ENCODE measurements at regions not wholly inside any gene's neighbourhood (a gene's known extent, or its start where the extent isn't known, plus 50 kb on each side); places are given as distances from the start of the nearest gene placed in this dataset.
"Not testable (repeated sequence)": the region's sequence is repeated elsewhere in the genome, so short reads cannot be mapped to it uniquely, and the experiment has no call there.

GRCh38 chr9:80994892-80995291 is 694.5 kb downstream of the TLE1 start:
- TF ChIP-seq, protein P1, sequence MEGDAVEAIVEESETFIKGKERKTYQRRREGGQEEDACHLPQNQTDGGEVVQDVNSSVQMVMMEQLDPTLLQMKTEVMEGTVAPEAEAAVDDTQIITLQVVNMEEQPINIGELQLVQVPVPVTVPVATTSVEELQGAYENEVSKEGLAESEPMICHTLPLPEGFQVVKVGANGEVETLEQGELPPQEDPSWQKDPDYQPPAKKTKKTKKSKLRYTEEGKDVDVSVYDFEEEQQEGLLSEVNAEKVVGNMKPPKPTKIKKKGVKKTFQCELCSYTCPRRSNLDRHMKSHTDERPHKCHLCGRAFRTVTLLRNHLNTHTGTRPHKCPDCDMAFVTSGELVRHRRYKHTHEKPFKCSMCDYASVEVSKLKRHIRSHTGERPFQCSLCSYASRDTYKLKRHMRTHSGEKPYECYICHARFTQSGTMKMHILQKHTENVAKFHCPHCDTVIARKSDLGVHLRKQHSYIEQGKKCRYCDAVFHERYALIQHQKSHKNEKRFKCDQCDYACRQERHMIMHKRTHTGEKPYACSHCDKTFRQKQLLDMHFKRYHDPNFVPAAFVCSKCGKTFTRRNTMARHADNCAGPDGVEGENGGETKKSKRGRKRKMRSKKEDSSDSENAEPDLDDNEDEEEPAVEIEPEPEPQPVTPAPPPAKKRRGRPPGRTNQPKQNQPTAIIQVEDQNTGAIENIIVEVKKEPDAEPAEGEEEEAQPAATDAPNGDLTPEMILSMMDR (IDR thresholded peaks at IDR 0.05; ENCODE audit: low read depth, low read length, missing control alignments), result no peak
- DNase-seq (ENCODE audit: low read depth), result no peak

DNA sequence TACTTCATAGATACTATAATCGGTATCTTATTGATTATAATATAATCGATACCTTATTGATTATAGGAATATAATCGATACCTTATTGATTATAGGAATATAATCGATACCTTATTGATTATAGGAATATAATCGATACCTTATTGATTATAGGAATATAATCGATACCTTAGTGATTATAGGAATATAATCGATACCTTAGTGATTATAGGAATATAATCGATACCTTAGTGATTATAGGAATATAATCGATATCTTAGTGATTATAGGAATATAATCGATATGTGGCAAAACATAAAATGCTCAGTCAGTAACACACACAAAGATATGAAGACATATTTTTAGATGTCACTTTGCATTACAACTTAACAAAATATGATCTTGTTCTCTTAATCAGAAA is 703.8 kb downstream of the TLE1 start:
- H3K4me3 ChIP-seq (ENCODE audit: low read depth, low read length); DNase-seq (ENCODE audit: low read depth): not testable (repeated sequence)

More at GRCh38 chr9:80994892-80995291, 694.5 kb downstream of the TLE1 start:
- H3K4me3 ChIP-seq (ENCODE audit: low read depth, low read length), result no peak overlapping the region

DNA sequence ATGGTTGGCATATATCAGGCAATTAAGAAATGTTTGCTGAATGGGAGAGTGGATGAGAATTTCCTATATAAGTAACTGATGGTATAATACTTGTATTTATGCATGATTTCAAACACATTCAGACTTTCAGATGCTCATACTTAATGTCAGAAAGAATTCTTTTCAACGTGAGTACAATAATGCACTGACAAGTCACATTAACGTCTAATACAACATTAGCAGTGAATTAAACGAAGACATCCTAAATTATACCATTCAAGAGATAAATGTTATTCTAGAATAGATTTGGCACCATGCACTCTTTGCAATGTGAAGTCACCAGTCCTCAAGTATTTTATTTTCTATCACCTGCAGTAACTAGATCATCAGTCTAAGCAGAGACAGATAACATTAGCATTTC is 712.9 kb downstream of the TLE1 start:
- H3K4me3 ChIP-seq (ENCODE audit: low read depth, low read length), result no peak overlapping the region
- DNase-seq (ENCODE audit: low read depth), result no peak
- TF ChIP-seq, protein P1 (IDR thresholded peaks at IDR 0.05; ENCODE audit: low read depth, low read length, missing control alignments), result no peak

DNA sequence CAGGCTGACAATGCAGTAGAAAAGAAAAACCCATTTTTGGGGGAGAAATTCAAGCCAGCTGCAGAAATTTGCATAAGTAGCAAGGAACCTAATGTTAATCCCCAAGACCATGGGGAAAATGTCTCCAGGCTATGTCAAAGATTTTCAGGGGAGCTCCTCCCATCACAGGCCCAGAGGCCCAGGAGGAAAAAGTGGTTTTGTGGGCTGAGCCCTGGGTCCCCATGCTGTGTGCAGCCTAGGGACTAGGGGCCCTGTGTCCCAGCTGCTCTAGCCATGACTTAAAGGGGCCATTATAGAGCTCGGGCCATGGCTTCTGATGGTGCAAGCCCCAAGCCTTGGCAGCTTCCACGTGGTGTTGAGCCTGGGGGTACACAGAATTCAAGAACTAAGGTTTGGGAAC is 719.0 kb downstream of the TLE1 start:
- H3K4me3 ChIP-seq (ENCODE audit: low read depth, low read length); DNase-seq (ENCODE audit: low read depth): not testable (repeated sequence)

GRCh38 chr9:80968611-80969010 is 720.7 kb downstream of the TLE1 start:
- DNase-seq (ENCODE audit: low read depth), result no peak
- TF ChIP-seq, protein P1 (IDR thresholded peaks at IDR 0.05; ENCODE audit: low read depth, low read length, missing control alignments), result no peak
- no peak overlapping the region for H3K4me3 ChIP-seq (ENCODE audit: low read depth, low read length)

DNA sequence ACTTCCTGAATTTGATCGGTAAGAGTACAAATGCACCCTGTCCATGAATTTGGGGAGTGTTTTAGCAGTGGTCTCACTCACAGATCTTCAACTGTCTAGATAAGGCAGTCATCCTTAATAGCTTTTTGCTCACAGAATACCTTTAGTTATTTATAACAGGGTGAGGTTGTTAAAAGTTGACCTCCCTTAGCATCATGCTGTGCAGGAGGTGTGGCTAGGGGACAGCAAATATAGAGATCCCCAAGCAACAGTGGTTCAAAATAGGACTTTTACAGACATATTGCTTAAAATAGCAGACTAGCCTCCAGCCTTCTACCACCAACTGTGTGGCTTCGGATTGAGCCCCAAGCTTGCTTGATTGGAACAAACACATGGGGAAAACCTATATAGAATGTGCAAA is 724.4 kb downstream of the TLE1 start:
- TF ChIP-seq, protein P1 (IDR thresholded peaks at IDR 0.05; ENCODE audit: low read depth, low read length, missing control alignments), result no peak
- H3K4me3 ChIP-seq (ENCODE audit: low read depth, low read length), result no peak overlapping the region
- DNase-seq (ENCODE audit: low read depth), result no peak

DNA sequence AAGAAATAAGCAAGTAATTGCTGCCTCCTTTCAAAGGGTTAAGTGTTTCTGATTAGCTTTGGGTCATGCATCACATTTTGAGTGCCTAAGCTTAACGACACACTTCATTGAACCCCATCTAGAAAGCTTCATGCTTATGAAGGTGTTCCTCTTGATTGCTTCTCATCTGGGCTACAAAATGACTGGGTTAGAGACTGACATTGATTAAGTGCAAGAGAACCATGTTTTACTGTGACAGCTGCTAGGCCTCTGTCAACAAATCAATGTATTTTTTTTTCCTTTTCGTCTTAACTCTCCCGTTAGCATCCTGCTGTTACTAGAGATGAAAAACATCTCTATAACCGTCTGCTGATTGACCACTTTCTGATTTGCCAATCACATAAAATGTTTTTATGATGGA is 725.0 kb downstream of the TLE1 start:
- TF ChIP-seq, protein P1 (IDR thresholded peaks at IDR 0.05; ENCODE audit: low read depth, low read length, missing control alignments), result no peak
- no peak overlapping the region for H3K4me3 ChIP-seq (ENCODE audit: low read depth, low read length)
- DNase-seq (ENCODE audit: low read depth), result no peak

GRCh38 chr9:80957801-80958200 is 731.5 kb downstream of the TLE1 start:
- TF ChIP-seq, protein P1 (IDR thresholded peaks at IDR 0.05; ENCODE audit: low read depth, low read length, missing control alignments), result no peak
- H3K4me3 ChIP-seq (ENCODE audit: low read depth, low read length), result no peak overlapping the region
- no peak for DNase-seq (ENCODE audit: low read depth)
